ENCODE measurements at regions not wholly inside any gene's neighbourhood (a gene's known extent, or its start where the extent isn't known, plus 50 kb on each side); places are given as distances from the start of the nearest gene placed in this dataset.
A peak's percentile ranks its signal among the peaks of the same experiment; 100 is the strongest.

GRCh38 chr21:15210235-15210678 is 145.5 kb upstream of the NRIP1 start (continued):
- TF ChIP-seq ZEB1 (IDR thresholded peaks at IDR 0.05; ENCODE audit: insufficient replicate concordance, low read depth) (peak; percentile 51), ZNF552 (CRISPR knock-in tag; IDR thresholded peaks at IDR 0.05; ENCODE audit: borderline replicate concordance) (no peak), ETS1 (CRISPR knock-in tag; IDR thresholded peaks at IDR 0.05) (no peak), NFKBIZ (CRISPR knock-in tag; IDR thresholded peaks at IDR 0.05) (peak; percentile 79; the same call in 1 of the 2 replicates), ZNF709 (CRISPR knock-in tag; IDR thresholded peaks at IDR 0.05) (no peak), ELF3 (CRISPR knock-in tag; IDR thresholded peaks at IDR 0.05) (peak; percentile 78), MAFG (CRISPR knock-in tag; IDR thresholded peaks at IDR 0.05) (peak; percentile 52; the same call in 1 of the 2 replicates), JUND (CRISPR knock-in tag; IDR thresholded peaks at IDR 0.05) (peak; percentile 58; the same call in 1 of the 2 replicates), ARNT2 (CRISPR knock-in tag; IDR thresholded peaks at IDR 0.05; ENCODE audit: low read depth) (0 out of 2 replicates have a peak, but pooled peaks have one; percentile 36), ZNF143 (CRISPR knock-in tag; IDR thresholded peaks at IDR 0.05) (peak; percentile 28; the same call in 1 of the 2 replicates), ZNF589 (CRISPR knock-in tag; conservative IDR thresholded peaks at IDR 0.05) (no peak), CBX2 (IDR thresholded peaks at IDR 0.05; ENCODE audit: low read depth, low read length) (no peak), CBX2 (CRISPR knock-in tag; IDR thresholded peaks at IDR 0.05; ENCODE audit: low read depth) (no peak), GFI1 (CRISPR knock-in tag; IDR thresholded peaks at IDR 0.05; ENCODE audit: borderline replicate concordance) (peak; percentile 84), THAP11 (CRISPR knock-in tag; IDR thresholded peaks at IDR 0.05) (peak; percentile 53), ZNF343 (CRISPR knock-in tag; IDR thresholded peaks at IDR 0.05) (no peak), ZGPAT (CRISPR knock-in tag; IDR thresholded peaks at IDR 0.05) (peak; percentile 77; the same call in 1 of the 2 replicates), ZNF644 (CRISPR knock-in tag; IDR thresholded peaks at IDR 0.05; ENCODE audit: low read depth) (peak; percentile 96), MIXL1 (CRISPR knock-in tag; IDR thresholded peaks at IDR 0.05) (peak; percentile 83), ATAD3A (CRISPR knock-in tag; IDR thresholded peaks at IDR 0.05) (no peak), REPIN1 (CRISPR knock-in tag; IDR thresholded peaks at IDR 0.05; ENCODE audit: borderline replicate concordance, low read depth) (peak; percentile 87; the same call in 1 of the 2 replicates), NR2F1 (CRISPR knock-in tag; IDR thresholded peaks at IDR 0.05) (peak; percentile 93 to 98), EHMT2 (IDR thresholded peaks at IDR 0.05; ENCODE audit: borderline replicate concordance, low read depth, low read length) (peak; percentile 69; the same call in 1 of the 2 replicates), ZNF773 (CRISPR knock-in tag; IDR thresholded peaks at IDR 0.05; ENCODE audit: borderline replicate concordance) (no peak), ZNF562 (CRISPR knock-in tag; IDR thresholded peaks at IDR 0.05; ENCODE audit: borderline replicate concordance) (no peak), SATB2 (CRISPR knock-in tag; IDR thresholded peaks at IDR 0.05) (peak; percentile 77; the same call in 1 of the 2 replicates), ZSCAN31 (CRISPR knock-in tag; IDR thresholded peaks at IDR 0.05; ENCODE audit: low read depth) (no peak; the same call in 1 of the 2 replicates)
- TF ChIP-seq, protein P1, sequence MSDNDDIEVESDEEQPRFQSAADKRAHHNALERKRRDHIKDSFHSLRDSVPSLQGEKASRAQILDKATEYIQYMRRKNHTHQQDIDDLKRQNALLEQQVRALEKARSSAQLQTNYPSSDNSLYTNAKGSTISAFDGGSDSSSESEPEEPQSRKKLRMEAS (IDR thresholded peaks at IDR 0.05) = 0 out of 2 replicates have a peak, but pooled peaks have one; percentile 30
- TF ChIP-seq, protein P2, sequence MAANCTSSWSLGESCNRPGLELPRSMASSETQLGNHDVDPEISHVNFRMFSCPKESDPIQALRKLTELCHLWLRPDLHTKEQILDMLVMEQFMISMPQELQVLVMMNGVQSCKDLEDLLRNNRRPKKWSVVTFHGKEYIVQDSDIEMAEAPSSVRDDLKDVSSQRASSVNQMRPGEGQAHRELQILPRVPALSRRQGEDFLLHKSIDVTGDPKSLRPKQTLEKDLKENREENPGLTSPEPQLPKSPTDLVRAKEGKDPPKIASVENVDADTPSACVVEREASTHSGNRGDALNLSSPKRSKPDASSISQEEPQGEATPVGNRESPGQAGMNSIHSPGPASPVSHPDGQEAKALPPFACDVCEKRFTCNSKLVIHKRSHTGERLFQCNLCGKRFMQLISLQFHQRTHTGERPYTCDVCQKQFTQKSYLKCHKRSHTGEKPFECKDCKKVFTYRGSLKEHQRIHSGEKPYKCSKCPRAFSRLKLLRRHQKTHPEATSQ (CRISPR knock-in tag; IDR thresholded peaks at IDR 0.05; ENCODE audit: borderline replicate concordance) = peak; percentile 95; the same call in 1 of the 2 replicates
